Renal cortex interstitium (tissue), 11 donors: ENCODE measurements at regions not wholly inside any gene's neighbourhood (a gene's known extent, or its start where the extent isn't known, plus 50 kb on each side); places are given as distances from the start of the nearest gene placed in this dataset.
"Not testable (repeated sequence)": the region's sequence is repeated elsewhere in the genome, so short reads cannot be mapped to it uniquely, and the experiment has no call there.

Experiments used
- DNase-seq, 11 donors: peaks; one replicate each; pipeline ENCODE4 v3.0.0-alpha.2; 2013; ENCODE audit warnings: low read depth in 9 of 11, low spot score in 4 of 11; ENCODE audit errors: extremely low read depth in 1 of 11

- no peak for DNase-seq
Observed at GRCh38 chrX:77118686-77119085, 328.5 kb upstream of the FGF16 start.

GRCh38 chrX:77119706-77120105 is 327.5 kb upstream of the FGF16 start:
- DNase-seq, result no peak

DNA sequence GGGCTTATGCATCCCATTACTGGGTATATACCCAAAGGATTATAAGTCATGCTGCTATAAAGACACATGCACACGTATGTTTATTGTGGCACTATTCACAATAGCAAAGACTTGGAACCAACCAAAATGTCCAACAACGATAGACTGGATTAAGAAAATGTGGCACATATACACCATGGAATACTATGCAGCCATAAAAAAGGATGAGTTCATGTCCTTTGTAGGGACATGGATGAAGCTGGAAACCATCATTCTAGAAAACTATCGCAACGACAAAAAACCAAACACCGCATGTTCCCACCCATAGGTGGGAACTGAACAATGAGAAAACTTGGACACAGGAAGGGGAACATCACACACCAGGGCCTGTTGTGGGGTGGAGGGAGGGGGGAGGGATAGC is 323.3 kb upstream of the FGF16 start:
- DNase-seq, result not testable (repeated sequence)

GRCh38 chrX:77127571-77127970 is 319.6 kb upstream of the FGF16 start:
- DNase-seq, result not testable (repeated sequence)

- DNase-seq, result no peak
Observed at GRCh38 chrX:77143907-77144306, 303.3 kb upstream of the FGF16 start.

GRCh38 chrX:77160301-77160700 is 286.9 kb upstream of the FGF16 start:
- DNase-seq, result no peak

- DNase-seq, result no peak
Observed at GRCh38 chrX:77162777-77163176, 284.4 kb upstream of the FGF16 start.

DNA sequence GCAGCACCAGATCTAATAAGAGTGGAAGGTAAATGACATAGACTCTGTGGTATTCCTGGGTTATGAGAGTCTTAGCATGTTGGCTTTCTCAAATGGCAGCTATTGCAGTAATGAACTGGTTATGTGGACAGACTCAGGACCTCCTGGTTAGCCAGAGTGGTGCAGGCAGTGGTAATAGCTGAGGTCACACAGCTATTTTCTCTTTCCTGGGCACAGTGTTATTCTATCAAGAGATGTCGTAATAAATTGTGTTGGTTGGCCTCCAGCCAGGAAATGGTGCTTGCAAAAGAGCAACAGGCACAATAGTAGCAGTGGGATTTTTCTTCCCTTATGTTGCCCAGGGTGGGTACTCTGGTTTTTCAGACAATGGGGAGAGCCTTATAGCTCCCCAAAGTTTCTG is 279.2 kb upstream of the FGF16 start:
- no peak for DNase-seq

DNA sequence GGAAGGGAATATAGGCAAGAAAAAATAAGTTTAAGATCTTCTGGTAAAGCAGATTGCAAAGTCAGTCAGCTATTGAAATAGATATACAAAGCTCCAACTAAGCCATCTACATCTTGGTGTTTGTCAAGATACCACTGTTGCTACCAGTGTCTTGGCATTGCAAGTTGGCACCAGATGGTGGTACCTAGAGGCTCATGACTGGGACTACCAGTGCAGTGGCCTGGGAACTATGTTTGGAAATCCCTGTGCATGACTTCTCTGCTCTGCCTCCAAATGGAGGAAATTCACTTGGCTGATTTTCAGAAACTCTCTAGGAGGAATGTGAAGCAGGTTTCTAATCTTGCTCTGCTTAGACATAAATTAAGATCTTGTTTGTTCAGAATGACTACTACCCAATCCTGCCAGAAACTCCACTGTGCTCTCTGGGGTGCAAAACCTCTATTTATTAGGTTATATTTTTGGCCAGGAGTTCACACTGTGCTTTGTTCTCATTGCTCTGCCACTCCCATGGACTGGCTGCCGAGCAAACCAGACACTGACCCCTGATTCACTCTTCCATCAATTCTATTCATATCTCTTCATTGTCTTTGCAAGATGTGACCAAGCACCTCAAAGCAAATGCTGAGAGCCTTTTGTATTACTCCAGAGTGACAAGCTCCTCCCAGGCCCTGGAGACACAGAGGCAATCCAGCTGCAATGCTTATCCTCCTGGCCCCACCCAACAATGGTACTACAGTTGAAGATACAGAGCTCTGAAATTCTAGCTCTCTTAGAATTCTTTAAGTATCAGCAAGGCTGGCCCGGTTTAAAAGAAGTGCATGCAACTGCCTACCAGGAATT is 272.3 kb upstream of the FGF16 start:
- no peak for DNase-seq

DNA sequence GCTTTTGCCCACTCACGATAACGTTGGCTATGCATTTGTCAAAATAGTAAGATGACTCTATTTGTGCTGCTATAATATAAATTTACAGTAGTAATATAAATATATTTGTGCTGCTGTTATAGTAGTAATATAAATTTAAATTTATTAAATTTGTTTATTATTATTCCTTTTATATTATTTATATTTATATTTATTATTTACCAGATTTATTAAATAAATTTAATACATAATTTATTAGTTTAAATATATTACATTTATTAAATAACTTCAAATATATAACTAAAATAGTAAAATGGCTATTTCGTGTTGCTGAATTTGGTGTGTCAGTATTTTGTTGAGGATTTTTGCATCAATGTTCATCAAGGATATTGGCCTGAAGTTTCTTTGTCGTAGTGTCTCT is 246.5 kb upstream of the FGF16 start:
- no peak for DNase-seq

GRCh38 chrX:77223046-77223445 is 224.1 kb upstream of the FGF16 start:
- DNase-seq, result no peak

- DNase-seq, result no peak
Observed at GRCh38 chrX:77264490-77264889, 182.7 kb upstream of the FGF16 start.

DNA sequence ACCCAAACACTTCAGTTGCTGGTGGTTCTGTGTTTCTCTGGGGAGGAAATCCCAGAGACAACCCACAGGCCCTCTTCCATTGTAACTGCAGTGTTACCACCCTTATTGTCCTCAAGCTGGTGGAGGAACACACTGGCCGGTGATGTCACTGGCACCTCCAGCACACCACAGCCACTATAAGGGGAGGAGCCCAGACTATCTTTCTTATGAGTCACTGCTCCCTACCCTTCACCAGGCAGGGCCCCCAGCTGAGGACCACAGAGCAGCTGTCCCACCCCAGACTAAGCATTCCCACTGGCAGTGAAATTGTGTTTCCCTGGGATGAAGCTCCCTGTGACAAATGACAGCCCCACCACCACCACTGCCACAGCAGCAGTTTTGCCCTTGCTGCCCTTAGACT is 171.8 kb upstream of the FGF16 start:
- no peak for DNase-seq

GRCh38 chrX:77276742-77277141 is 170.4 kb upstream of the FGF16 start:
- DNase-seq, result no peak

DNA sequence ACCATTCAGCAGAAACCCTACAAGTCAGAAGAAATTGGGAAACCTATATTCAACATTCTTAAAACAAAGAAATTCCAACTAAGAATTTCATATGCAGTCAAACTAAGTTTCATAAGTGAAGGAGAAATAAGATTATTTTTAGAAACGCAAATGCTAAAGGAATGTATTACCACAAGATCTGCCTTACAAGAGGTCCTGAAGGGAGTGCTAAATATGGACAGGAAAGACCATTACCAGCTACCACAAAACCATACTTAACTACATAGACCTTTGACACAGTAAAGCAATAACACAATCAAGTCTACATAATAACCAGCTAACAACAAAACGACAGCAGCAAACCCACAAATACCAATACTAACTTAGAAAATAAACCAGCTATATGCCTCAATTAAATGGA is 169.3 kb upstream of the FGF16 start:
- DNase-seq, result no peak

- DNase-seq, result not testable (repeated sequence)
Observed at GRCh38 chrX:77279373-77279772, 167.8 kb upstream of the FGF16 start.

DNA sequence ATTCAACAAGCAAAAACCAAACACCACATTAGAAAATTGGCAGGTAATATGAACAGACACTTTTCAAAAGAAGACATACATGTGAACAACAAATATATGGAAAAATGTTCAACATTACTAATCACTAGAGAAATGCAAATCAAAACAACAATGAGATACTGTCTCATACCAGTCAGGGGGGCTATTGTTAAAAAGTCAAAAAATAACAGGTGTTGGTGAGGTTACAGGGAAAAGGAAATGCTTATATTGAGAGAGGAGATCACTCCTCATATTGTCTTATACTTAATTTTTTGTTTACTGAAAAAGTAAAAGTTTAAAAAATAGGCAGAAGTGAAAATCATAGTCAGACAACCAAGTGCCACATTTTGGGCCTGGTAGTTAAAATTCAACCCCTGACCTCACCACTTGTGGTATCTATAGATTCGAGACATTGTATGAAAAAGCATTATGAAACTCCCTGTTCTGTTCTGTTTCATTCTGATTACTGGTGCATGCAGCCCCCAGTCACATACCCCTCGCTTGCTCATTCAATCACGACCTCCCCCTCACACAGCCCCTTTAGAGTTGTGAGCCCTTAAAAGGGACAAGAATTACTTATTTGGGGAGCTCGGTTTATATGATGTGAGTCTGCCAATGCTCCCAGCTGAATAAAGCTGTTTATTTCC is 153.7 kb upstream of the FGF16 start:
- DNase-seq, result no peak

GRCh38 chrX:77298296-77298695 is 148.9 kb upstream of the FGF16 start:
- DNase-seq, result no peak

- DNase-seq, result no peak
Observed at GRCh38 chrX:77298790-77299189, 148.4 kb upstream of the FGF16 start.

DNA sequence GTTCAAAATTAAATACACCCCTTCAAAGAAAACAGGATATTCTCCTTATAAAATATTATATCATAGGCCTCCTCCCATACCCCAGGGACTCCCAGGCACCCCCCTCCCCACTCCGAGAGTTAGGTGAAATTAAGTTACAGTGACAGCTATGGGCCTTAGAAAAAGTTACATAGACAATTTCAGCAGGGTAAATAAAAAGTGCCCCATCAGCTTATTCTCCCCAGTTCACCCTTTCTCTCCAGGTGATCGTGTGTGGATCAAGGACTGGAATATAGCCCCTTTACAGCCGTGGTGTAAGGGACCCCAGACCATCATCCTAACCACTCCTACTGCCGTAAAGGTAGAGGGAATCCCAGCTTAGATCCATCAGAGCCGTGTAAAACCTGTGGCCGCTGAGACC is 147.6 kb upstream of the FGF16 start:
- DNase-seq, result no peak

DNA sequence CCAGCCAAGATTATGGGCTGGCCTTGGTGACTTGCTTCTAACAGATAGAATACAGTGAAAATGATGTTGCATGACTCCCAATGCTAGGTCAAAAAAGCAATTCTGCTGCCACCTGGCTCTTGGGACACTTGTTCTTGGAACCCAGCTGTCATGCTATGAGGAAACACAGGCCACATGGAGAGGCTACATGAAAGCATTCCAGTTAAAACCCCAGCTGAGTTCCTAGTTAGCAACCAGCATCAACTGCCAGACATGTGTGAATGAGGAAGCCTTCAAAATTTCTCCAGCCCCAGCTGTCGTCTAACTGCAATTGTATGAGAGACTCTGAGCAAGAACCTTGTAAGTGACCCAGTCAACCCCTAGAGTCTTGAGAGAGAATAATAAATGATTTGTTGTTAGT is 105.2 kb upstream of the FGF16 start:
- DNase-seq, result peak in 3 of 11 donors; percentile 0 to 7 (median 7)
